AG10803 (cell line): ENCODE measurements at regions not wholly inside any gene's neighbourhood (a gene's known extent, or its start where the extent isn't known, plus 50 kb on each side); places are given as distances from the start of the nearest gene placed in this dataset.

ENCODE experiments used
- DNase-seq: peaks from one replicate; pipeline ENCODE4 v3.0.0; 2010; ENCODE audit warnings: low read depth
- H3K4me3 ChIP-seq: 2 replicates; pipeline ENCODE4 v1.5.1; 2011; ENCODE audit warnings: mild to moderate bottlenecking, low read length, control low read depth
- CTCF ChIP-seq: conservative IDR thresholded peaks from 2 replicates; pipeline ENCODE4 v1.5.1; 2011; ENCODE audit warnings: mild to moderate bottlenecking, low read length, control low read depth, inconsistent platforms

DNA sequence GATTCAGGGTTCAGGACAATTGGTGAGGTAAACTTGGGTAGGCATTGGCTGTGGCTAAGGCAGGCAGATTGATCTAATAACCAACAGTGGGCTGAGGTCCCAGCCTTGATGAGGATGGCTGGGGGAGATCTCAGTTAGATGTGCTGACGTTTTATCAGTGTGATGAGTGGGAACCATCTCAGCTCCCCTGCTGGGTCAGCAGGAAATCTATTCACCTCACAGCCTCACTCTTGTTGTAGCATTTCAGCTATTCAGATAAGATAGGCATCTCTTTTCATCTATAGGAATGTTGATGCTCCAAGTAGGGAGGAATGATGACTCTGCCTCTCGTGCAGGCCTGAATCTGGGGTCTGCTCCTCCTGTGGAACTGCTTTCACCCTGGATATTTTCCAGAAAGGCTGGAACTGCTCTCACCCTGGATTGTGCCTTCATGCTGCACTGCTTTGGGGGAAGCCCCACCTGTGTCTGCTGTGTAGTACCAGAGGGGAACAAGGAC lies 973.7 kb downstream of the NSUN3 start:
- no peak overlapping the region for H3K4me3 ChIP-seq
- DNase-seq: no peak
- no peak for TF ChIP-seq CTCF

DNA sequence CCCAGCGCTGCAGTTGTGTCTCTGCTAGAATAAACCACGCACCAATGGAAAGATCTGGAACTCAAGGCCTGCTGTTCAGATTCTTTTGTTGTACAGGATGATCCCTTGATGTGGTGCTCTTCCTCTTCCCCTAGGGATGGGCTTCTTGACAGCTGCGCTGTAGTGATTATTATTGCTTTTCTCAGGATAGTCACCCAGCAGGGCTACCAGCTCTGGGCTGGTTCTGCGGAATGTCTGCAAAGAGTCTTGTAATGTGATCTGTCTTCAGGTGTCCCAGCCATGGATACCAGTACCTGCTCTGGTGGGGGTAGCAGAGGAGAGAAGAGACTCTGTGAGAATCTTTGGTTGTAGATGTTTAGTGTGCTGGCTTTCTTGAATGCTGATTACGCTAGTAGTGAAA lies 974.2 kb downstream of the NSUN3 start:
- no peak for TF ChIP-seq CTCF
- H3K4me3 ChIP-seq: no peak overlapping the region
- no peak for DNase-seq

- H3K4me3 ChIP-seq: no peak overlapping the region
- no peak for DNase-seq
- no peak for TF ChIP-seq CTCF
Observed at GRCh38 chr3:95037927-95038326, 975.1 kb downstream of the NSUN3 start.

GRCh38 chr3:95044101-95044500 lies 981.2 kb downstream of the NSUN3 start:
- no peak for DNase-seq
- H3K4me3 ChIP-seq: no peak overlapping the region
- TF ChIP-seq CTCF: no peak

DNA sequence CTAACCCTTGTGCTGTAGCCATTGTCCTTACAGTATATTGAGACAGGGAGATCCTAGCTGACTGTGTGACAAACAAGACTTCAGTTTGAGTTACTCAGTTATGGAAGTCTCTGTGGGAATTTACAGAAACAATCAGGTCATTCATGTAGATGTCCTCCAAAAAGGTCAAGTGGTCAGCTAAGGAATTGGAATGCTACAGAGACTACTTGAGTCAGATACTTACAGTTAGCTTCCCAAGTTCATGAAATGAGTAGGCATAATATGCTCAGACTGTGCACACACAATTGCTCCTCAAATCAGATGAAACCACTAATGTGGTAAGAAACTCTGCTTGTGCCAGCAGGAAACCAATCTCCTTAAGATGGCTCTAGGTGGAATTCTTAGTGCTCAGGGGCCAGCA lies 985.7 kb downstream of the NSUN3 start:
- no peak for DNase-seq
- H3K4me3 ChIP-seq: no peak overlapping the region
- no peak for TF ChIP-seq CTCF

- TF ChIP-seq CTCF: no peak
- DNase-seq: no peak
- H3K4me3 ChIP-seq: no peak overlapping the region
Observed at GRCh38 chr3:95049841-95050240, 987.0 kb downstream of the NSUN3 start.

- TF ChIP-seq CTCF: no peak
- no peak for DNase-seq
- H3K4me3 ChIP-seq: no peak overlapping the region
Observed at GRCh38 chr3:95055288-95055687, 992.4 kb downstream of the NSUN3 start.
